ENCODE measurements at regions not wholly inside any gene's neighbourhood (a gene's known extent, or its start where the extent isn't known, plus 50 kb on each side); places are given as distances from the start of the nearest gene placed in this dataset.
"Not testable (repeated sequence)": the region's sequence is repeated elsewhere in the genome, so short reads cannot be mapped to it uniquely, and the experiment has no call there.

DNA sequence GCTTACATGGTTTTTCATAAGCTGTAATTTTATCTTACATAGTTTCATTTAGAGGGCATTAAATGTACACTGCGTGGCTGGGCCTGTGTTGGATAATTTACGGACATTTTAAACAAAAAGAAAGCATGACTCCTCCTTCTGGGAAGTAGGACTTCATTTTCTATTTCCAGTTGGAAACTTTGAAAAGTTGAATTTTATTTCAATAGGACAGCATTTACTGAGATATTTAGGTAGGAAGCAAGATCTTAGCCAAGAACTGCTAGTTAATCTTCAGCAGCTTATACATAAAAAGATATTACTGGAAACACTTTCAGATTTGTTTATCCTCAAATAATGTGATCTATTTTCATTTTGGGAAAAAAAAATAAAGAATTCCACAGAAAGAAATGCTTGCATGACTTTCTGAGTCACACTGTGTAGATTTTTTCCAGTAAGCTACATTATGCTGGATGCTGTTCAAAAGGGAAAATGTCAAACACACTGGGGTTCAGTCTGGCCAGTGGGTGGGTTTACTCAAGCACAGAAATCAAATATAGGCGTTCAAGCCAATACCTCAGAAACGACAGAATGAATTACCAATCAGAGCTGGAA is 239.4 kb upstream of the KRR1 start:
- no peak overlapping the region for H3K4me3 ChIP-seq (ENCODE audit: low read depth, low read length)
- DNase-seq (ENCODE audit: low read depth), result peak; percentile 56

DNA sequence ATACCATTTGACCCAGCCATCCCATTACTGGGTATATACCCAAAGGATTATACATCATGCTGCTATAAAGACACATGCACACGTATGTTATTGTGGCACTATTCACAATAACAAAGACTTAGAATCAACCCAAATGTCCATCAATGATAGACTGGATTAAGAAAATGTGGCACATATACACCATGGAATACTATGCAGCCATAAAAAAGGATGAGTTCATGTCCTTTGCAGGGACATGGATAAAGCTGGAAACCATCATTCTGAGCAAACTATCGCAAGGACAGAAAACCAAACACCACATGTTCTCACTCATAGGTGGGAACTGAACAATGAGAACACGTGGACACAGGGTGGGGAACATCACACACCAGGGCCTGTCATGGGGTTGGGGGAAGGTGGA is 237.6 kb upstream of the KRR1 start:
- not testable (repeated sequence) for DNase-seq (ENCODE audit: low read depth); H3K4me3 ChIP-seq (ENCODE audit: low read depth, low read length)

DNA sequence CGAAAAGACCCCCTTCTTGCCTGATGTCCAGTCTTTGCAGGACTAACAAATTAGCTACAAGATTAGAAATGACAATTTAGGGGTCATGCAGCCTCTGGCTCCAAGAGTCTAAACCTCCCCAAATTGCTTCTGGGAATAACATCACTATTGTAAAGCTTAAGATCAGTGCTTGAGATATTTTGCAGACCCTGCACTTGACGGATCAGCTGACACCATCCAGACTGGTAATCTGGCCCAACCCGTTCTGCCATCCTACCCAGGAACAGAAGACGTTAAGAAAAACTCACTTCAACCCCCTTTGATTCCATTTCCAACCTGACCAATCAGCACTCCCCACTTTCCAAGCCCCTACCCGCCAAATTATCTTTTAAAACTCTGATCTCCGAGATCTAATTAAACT is 236.7 kb upstream of the KRR1 start:
- DNase-seq (ENCODE audit: low read depth), result no peak
- H3K4me3 ChIP-seq (ENCODE audit: low read depth, low read length), result no peak overlapping the region

DNA sequence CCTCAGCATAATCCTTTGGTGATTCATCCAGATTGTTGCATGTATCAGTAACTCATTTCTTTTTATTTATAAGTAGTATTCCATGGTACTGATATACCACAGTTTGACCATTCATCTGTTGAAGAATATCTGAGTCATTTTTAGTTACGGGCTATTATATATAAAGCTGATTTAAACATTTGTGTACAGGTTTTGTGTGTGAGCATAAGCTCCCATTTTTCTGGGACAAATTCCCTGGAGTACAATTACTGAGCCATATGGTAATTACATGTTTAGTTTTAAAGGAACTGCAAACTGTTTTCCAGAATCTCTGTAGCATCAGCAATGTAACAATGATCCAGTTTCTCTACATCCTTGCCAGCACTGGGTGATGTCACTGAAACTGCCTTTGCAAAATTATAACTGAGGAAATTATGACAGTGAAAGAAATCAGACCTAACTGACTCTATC is 236.2 kb upstream of the KRR1 start:
- H3K4me3 ChIP-seq (ENCODE audit: low read depth, low read length), result no peak overlapping the region
- DNase-seq (ENCODE audit: low read depth), result no peak

DNA sequence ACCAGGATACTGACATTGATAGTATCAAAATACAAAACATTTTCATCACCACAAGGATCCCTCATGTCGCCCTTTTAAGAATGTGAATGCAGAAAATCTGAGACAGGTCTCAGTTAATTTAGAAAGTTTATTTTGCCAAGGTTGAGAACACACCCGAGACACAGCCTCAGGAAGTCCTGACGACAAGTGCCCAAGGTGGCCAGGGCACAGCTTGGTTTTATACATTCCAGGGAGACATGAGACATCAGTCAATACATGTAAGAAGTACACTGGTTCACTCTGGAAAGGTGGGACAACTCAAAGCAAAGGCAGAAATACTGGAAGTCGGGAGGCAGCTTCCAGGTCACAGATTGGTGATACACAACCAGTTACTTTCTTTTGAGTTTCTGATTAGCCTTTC is 235.2 kb upstream of the KRR1 start:
- no peak overlapping the region for H3K4me3 ChIP-seq (ENCODE audit: low read depth, low read length)
- DNase-seq (ENCODE audit: low read depth), result no peak

DNA sequence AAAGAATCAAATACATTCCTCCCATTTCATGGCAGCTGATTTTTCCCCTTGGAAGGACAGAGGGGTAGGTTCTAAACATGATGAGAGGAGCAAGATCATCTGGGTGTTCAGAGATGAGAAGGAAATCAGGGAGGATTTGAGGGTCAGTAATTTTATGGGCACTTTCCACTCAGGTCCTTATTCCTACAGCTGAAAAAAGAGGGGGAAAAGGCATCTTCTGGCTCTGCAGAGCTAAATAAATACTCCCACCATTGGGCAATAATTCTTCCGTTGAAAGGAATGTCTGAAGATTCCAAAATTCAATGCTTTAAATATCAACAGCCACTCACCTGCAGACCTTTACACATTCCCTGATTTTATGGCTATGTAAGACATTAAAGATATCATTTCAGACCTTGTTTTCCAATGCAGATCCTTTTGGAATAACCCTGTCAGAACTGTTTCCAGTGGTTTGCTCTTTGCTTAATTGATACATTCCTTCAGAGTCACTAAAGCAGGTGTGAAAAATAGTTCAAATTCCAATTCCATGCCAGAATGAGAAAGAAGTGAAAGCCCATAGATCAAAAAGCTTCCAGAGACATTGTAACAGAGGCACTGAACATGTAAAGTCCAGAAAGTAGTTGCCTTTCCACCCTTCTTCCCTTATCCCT is 233.3 kb upstream of the KRR1 start:
- H3K4me3 ChIP-seq (ENCODE audit: low read depth, low read length), result no peak overlapping the region
- no peak for DNase-seq (ENCODE audit: low read depth)

DNA sequence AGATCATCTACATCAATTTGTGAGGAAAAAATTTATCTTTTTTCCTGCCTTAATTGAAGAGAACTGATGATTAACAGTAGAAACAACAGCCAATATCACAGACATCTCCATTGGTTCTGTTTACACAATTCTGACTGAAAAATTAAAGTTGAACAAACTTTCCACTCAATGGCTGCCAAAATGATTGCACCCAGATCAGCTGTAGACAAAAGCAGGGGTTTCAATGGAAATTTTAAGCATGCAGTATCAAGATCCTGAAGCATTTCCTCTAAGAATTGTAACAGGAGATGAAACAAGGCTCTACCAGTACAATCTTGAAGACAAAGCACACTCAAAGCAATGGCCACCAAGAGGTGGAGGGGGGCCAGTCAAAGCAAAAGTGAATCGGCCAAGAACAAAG is 231.6 kb upstream of the KRR1 start:
- H3K4me3 ChIP-seq (ENCODE audit: low read depth, low read length), result no peak overlapping the region
- no peak for DNase-seq (ENCODE audit: low read depth)

DNA sequence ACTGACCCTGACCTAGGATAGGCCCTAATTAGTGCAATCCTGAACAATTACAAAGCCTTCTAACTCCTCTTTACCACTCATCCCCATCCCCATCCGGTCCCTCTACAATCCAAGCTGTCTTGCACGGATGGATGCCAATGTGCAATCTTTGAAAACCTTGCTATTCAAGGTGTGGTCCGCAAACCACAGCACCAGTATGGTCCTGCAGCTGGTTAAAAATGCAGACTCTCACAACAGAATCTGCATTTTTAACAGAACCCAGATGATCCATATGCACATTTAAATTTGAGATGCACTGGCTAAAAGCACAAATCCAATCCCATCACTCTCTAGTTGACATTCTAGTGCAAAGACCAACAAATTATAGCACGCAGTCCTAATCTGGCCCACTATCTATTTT is 230.6 kb upstream of the KRR1 start:
- DNase-seq (ENCODE audit: low read depth), result no peak
- H3K4me3 ChIP-seq (ENCODE audit: low read depth, low read length), result no peak overlapping the region

DNA sequence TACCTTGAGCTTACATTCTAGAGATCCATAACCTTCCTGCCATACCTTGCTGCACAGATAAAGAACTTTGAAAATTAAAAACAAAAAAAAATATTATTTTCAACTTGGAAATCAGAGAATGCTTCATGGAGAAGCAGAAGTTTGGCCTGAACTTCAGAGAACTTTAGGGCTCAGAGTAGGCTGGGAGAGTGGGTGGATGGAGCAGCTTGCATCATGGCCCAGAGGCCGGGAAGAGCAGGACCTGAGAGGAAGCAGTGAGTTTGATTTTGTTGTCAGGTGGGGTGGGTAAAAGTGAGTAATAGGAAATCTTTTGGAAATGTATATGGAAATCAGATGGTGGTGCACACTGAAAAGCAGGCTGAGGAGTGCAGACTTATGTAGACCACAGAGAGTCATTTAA is 228.5 kb upstream of the KRR1 start:
- H3K4me3 ChIP-seq (ENCODE audit: low read depth, low read length), result no peak overlapping the region
- no peak for DNase-seq (ENCODE audit: low read depth)

DNA sequence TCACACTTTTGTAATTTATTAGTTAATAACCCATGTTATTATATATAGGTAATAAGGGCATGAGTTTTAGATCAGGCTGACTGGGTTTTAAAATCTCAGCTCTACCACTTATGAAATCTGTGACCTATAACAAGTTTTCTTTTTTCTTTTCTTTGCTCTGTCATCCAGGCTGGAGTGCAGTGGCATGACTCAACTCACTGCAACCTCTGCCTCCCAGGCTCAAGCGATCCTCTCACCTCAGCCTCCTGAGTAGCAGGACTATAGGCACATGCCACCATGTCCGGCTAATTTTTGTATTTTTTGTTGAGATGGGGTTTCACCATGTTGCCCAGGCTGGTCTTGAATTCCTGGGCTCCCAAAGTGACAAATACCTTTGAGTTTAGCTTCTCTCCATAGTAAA is 227.7 kb upstream of the KRR1 start:
- DNase-seq (ENCODE audit: low read depth); H3K4me3 ChIP-seq (ENCODE audit: low read depth, low read length): not testable (repeated sequence)

DNA sequence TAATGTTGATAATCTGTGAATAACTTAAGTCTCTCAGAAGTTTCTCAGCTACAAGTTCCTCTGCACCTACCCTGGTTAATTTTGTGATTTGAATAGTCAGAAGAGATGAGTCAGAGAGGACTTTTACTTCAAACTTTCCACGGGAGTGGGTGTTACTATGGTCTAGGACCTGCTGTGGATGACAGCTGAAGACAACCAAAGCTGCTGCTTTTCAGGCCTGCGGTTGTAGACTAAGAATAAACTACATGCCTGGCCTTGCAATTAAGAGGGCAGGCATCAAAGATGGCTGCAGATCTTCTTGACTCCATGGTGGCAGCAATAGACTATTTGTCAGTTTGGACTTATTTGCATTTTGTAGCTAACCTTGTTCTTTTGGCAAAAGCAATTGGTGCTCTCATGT is 227.1 kb upstream of the KRR1 start:
- H3K4me3 ChIP-seq (ENCODE audit: low read depth, low read length), result no peak overlapping the region
- no peak for DNase-seq (ENCODE audit: low read depth)

DNA sequence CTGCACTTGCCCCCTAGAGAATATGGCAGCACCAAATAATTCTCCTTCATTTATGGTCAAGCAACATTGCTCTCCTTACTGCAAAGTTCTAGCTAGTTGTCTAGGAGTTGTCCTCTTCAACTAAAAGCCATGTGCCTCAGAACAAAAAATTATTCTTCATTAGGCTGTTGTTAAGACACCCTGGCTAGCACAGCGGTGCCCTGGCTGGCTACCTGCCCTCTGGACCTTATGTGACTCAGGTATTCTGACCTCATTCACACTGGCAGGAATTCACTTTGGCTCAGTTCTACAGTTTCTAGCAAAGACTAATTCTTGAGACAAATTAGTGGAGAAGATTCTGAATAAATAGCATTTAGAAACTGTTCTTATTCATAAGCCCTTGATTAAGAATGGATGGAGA is 224.4 kb upstream of the KRR1 start:
- no peak for DNase-seq (ENCODE audit: low read depth)
- H3K4me3 ChIP-seq (ENCODE audit: low read depth, low read length), result no peak overlapping the region

DNA sequence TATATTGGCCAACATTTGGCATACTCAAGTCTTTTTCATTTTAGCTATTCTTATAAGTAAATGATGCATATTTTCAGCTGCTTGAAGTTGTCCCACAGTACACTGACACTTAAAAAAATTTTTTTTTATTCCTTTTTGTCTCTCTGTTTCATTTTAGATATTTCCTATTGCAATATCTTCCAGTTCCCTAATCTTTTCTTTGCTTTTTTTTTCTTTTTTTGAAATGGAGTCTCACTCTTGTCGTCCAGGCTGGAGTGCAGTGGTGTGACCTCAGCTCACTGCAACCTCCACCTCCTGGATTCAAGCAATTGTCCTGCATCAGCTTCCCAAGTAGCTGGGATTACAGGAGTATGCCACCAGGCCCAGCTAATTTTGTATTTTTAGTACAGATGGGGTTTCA is 217.4 kb upstream of the KRR1 start:
- no peak for DNase-seq (ENCODE audit: low read depth)
- H3K4me3 ChIP-seq (ENCODE audit: low read depth, low read length), result no peak overlapping the region

DNA sequence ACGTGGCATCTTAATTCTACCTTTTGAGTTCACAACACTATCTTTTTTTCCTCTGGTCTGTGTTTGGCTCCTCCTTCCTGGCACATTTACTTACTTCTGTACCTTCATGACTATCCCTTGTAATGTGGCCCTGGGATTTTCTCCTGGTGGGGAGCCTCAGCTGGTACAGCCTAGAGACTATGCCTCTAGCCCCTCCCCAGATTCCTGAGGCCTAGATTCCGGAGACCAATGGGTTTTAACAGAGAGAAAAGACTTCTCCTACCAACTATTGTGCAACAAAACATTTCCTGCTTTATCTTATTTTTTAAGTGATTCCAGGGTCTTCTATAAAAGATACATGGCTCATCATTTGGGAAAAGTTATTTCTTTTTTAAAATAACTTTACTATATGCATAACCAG is 216.2 kb upstream of the KRR1 start:
- H3K4me3 ChIP-seq (ENCODE audit: low read depth, low read length), result no peak overlapping the region
- DNase-seq (ENCODE audit: low read depth), result no peak

DNA sequence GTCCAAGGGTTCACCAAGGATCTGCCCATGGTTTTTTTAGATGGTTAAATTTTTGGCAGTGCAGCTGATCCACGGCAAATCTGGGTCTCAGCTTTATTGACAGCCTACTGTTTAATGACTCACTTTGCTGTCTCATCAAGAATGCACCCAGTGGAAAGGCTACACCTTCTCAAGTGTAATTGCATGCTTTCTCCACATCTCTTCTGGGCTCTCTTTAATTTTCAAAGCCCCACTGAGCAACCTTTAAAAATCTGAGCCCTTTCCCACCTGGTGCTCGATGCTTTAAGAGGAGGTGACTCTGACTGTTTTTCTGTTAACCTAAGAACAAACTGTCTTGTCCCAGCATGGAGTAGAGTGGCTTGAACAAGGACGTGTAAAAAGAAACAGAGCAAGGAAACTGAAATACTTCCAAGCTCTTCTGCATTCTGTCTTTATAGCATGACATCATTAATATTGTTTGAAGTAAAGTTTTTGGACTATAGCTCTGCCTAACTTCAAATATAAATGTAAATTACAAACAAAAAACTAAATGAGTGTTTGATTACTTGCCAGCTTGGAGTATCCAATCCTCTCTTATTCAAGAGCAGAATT is 214.2 kb upstream of the KRR1 start:
- no peak overlapping the region for H3K4me3 ChIP-seq (ENCODE audit: low read depth, low read length)
- no peak for DNase-seq (ENCODE audit: low read depth)

DNA sequence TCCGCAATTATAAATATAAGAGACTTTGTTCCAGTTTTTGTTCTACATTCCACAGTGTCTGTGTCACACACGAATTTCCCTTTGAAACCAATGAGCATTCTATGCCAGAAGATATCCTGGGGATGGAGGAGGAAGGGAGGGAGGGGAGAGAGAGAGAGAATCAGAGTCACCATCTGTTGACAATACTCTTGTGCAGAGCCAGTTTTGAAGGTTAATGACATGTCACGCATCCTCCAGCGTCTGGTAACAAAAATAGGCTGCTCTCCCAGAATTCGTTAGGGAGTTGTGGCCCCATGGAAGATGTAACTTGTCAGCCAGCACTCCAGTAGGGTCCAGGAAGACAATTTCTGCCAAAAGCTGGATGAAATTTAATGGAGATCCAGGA is 213.5 kb upstream of the KRR1 start:
- no peak overlapping the region for H3K4me3 ChIP-seq (ENCODE audit: low read depth, low read length)
- DNase-seq (ENCODE audit: low read depth), result peak; percentile 75

DNA sequence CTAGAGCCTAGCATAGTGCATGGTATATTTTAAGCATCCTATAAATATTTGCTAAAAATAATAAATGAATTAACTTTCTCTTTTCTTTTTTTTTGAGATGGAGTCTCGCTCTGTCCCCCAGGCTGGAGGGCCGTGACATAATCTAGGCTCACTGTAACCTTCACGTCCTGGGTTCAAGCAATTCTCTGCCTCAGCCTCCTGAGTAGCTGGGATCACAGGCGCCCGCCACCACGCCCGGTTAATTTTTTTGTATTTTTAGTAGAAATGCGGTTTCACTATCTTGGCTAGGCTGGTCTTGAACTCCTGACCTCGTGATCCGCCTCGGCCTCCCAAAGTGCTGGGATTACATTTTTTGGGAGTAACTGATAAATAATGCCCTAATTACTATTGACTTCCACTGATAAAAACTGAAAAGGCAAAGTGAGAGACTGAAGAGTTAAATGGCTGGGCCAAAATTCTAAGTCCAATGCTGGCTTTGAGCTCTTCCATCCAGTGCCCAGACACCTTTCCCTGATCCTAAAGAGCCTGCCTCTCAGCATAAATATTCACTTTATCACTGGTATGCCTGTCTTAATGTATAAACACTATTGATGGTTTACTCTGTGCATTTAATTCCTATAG is 213.0 kb upstream of the KRR1 start:
- no peak overlapping the region for H3K4me3 ChIP-seq (ENCODE audit: low read depth, low read length)
- DNase-seq (ENCODE audit: low read depth), result no peak

DNA sequence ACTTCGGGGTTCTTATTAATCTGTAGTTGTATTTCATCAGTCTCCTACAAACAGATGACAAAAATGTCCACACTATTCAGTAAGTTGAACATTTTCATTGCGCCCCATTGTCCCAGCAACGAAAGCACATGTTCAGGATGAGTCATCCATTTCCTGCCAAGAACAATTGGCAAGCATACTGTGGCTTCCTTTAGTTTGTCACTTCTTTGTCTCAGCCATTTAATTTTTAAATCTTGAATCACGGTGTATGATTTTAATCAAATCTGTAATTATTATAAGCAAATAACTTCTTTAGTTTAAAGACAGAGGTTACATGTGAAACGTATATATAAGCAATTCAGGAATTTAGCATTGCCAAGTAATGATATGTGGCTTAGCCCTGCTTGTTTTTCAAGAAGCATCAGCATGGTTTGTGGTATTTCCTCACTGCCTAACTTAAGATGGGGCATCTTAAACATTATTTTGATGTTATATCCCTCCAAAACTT is 211.3 kb upstream of the KRR1 start:
- H3K4me3 ChIP-seq (ENCODE audit: low read depth, low read length), result no peak overlapping the region
- peak; percentile 87 for DNase-seq (ENCODE audit: low read depth)

DNA sequence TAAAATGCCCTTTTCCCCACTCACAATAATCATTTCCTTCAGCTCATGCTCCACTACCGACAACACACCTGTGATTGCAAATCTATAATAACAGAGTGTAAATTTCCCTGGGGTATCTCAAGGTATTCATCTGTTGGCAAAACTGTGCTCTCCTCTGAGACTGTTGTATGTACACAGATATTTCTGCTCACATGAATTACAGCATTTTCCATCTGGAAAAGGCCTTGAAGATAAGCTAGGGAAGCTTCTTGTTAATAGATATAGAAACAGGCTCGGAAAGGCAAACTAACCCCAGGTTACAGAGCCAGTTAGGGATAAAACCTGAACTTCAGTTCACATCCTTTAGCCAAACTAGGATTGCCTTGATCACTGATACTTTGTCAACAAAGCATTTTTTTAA is 210.4 kb upstream of the KRR1 start:
- H3K4me3 ChIP-seq (ENCODE audit: low read depth, low read length), result no peak overlapping the region
- no peak for DNase-seq (ENCODE audit: low read depth)

DNA sequence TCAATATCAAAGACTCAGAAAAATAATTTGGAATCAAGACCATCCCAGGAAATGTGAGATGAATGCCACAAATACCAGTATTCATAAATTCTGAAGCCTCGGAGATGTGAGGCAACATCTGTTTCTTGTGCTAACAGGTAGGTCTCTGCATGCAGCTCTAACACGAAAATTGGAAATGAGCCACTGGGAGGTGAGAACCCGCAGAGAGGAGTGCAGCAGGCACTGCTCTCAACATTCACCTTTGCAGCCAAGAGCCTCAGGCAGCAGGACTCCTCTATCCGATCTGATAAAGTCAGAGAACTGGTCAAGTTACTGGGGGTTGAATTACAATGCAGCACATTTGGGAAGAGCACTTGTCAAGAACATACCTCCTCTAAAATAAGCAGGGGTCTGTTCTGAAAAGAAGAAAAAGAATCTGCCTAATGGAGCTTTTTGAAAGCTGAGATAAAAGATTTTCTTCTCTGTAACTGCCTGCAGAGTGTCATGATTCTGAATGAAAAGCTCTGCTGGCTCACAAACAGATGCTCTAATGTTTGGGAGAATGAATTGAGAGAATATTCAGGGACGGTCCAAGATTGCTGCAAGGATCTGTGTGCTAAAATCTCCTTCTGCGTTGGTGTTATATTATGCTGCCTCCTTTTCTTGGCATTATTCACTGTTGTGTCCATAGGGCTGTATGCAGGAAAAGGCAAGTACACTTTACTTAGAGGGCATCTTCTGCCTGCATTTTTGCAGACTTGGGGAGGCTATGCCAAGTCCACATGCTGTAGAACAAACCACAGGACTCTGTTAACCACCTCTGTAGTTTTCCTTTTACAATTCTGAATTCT is 209.6 kb upstream of the KRR1 start:
- H3K4me3 ChIP-seq (ENCODE audit: low read depth, low read length), result no peak overlapping the region
- DNase-seq (ENCODE audit: low read depth), result no peak
